SK-N-SH (cell line): ENCODE measurements at regions not wholly inside any gene's neighbourhood (a gene's known extent, or its start where the extent isn't known, plus 50 kb on each side); places are given as distances from the start of the nearest gene placed in this dataset.
A peak's percentile ranks its signal among the peaks of the same experiment; 100 is the strongest.
"Not testable (repeated sequence)": the region's sequence is repeated elsewhere in the genome, so short reads cannot be mapped to it uniquely, and the experiment has no call there.

Experiments used
- CTCF ChIA-PET: fragments of 300-600, 350-600 bp; formaldehyde crosslinking; extraction: SDS; loops from one replicate; lab custom pipeline; 2021; lab: Yijun Ruan, JAX
- POLR2A ChIA-PET: fragments of 350-600 bp; sonication (Branson Sonifier 250); formaldehyde crosslinking; extraction: SDS; loops from one replicate; lab custom pipeline; 2020; ENCODE audit warnings: antibody characterized with exemption, inconsistent platforms; lab: Yijun Ruan, JAX
- DNase-seq: peaks from one replicate; pipeline ENCODE4 v3.0.0; 2012
- H2AFZ ChIP-seq: fragments of 200-600 bp; sonication (generic); 2 replicates; pipeline ENCODE4 v1.8.1; 2016; ENCODE audit warnings: antibody characterized with exemption, mild to moderate bottlenecking, low read depth
- H3F3A ChIP-seq: fragments of 200-600 bp; sonication (generic); replicated peaks from 2 replicates; pipeline ENCODE3; 2016; ENCODE audit warnings: antibody characterized with exemption, mild to moderate bottlenecking; ENCODE audit not compliant: insufficient read depth
- H3K27ac ChIP-seq, 2 experiments: fragments of 200-500 bp in 1 of 2; fragments of 200-600 bp in 1 of 2; sonication (Bioruptor generic) in 1 of 2; sonication (generic), shearing (Covaris generic) in 1 of 2; 2 replicates each; pipeline versions ENCODE4 v1.5.1 to v1.6.1; 2014 to 2016; ENCODE audit warnings: low read depth in 2 of 2, inconsistent platforms in 1 of 2, low read length in 1 of 2, mild to moderate bottlenecking in 1 of 2, mixed read lengths in 1 of 2
- H3K27me3 ChIP-seq: fragments of 200-600 bp; sonication (generic), shearing (Covaris generic); 2 replicates; pipeline ENCODE4 v1.6.1; 2016; ENCODE audit warnings: mixed run types; ENCODE audit not compliant: insufficient read depth
- H3K36me3 ChIP-seq, 2 experiments: fragments of 200-500 bp in 1 of 2; fragments of 200-600 bp in 1 of 2; sonication (Bioruptor generic) in 1 of 2; sonication (generic) in 1 of 2; replicated peaks in 1 of 2; 2 replicates each; pipeline versions ENCODE3 to v1.5.1; 2014 to 2016; ENCODE audit warnings: low read length in 1 of 2, mild to moderate bottlenecking in 1 of 2; ENCODE audit not compliant: insufficient read depth in 2 of 2, control insufficient read depth in 1 of 2
- H3K4me1 ChIP-seq, 2 experiments: fragments of 200-500 bp in 1 of 2; fragments of 200-600 bp in 1 of 2; sonication (Bioruptor generic) in 1 of 2; sonication (generic), shearing (Covaris generic) in 1 of 2; 2 replicates each; pipeline versions ENCODE4 v1.5.1 to v1.6.1; 2014 to 2016; ENCODE audit warnings: low read depth in 1 of 2, low read length in 1 of 2, mixed run types in 1 of 2; ENCODE audit not compliant: insufficient read depth in 2 of 2, control insufficient read depth in 1 of 2
- H3K4me2 ChIP-seq: fragments of 200-600 bp; sonication (generic), shearing (Covaris generic); 2 replicates; pipeline ENCODE4 v1.6.1; 2017; ENCODE audit warnings: mixed run types
- H3K4me3 ChIP-seq, 2 experiments: fragments of 200-500 bp in 1 of 2; fragments of 200-600 bp in 1 of 2; sonication (Bioruptor generic) in 1 of 2; sonication (generic), shearing (Covaris generic) in 1 of 2; 2 replicates each; pipeline versions ENCODE4 v1.5.1 to v1.8.1; 2014 to 2016; ENCODE audit warnings: low read depth in 2 of 2, inconsistent platforms in 1 of 2, low read length in 1 of 2, mild to moderate bottlenecking in 1 of 2, mixed read lengths in 1 of 2, moderate library complexity in 1 of 2
- H3K79me2 ChIP-seq: fragments of 200-600 bp; sonication (generic); 2 replicates; pipeline ENCODE4 v1.8.1; 2017; ENCODE audit warnings: mild to moderate bottlenecking; ENCODE audit not compliant: insufficient read depth
- H3K9ac ChIP-seq: fragments of 200-600 bp; sonication (generic); 2 replicates; pipeline ENCODE4 v1.6.1; 2017; ENCODE audit warnings: mixed run types
- H3K9me2 ChIP-seq: fragments of 200-600 bp; sonication (generic); 2 replicates; pipeline ENCODE4 v1.6.1; 2017; ENCODE audit warnings: mixed run types
- H3K9me3 ChIP-seq: fragments of 200-600 bp; sonication (generic); 2 replicates; pipeline ENCODE4 v1.6.1; 2017; ENCODE audit warnings: mixed run types, mild to moderate bottlenecking, moderate library complexity
- H4K20me1 ChIP-seq: fragments of 200-600 bp; sonication (generic); 2 replicates; pipeline ENCODE4 v1.6.1; 2017; ENCODE audit warnings: mild to moderate bottlenecking, mixed run types; ENCODE audit not compliant: insufficient read depth
- EZH2phosphoT487 ChIP-seq: fragments of 200-600 bp; sonication (generic); IDR thresholded peaks from 2 replicates; pipeline ENCODE4 v1.6.1; 2017; ENCODE audit warnings: low read depth, mixed run types, mild to moderate bottlenecking, antibody characterized with exemption, moderate library complexity, borderline replicate concordance
- GABPA ChIP-seq: IDR thresholded peaks from 2 replicates; pipeline ENCODE4 v1.4.0; 2012; ENCODE audit warnings: low read depth, mild to moderate bottlenecking
- NRF1 ChIP-seq: IDR thresholded peaks from 2 replicates; pipeline ENCODE4 v1.6.1; 2012; ENCODE audit warnings: low read depth, mild to moderate bottlenecking, low read length
- PBX3 ChIP-seq: IDR thresholded peaks from 2 replicates; pipeline ENCODE4; 2012
- RAD21 ChIP-seq: IDR thresholded peaks from 2 replicates; pipeline ENCODE4 v1.6.1; 2012; ENCODE audit warnings: mild to moderate bottlenecking, low read length
- SIN3A ChIP-seq: IDR thresholded peaks from 2 replicates; pipeline ENCODE4 v1.6.1; 2012; ENCODE audit warnings: low read depth, mild to moderate bottlenecking, low read length, moderate library complexity, borderline replicate concordance
- USF1 ChIP-seq: IDR thresholded peaks from 2 replicates; pipeline ENCODE4 v1.4.0; 2012; ENCODE audit warnings: low read depth, borderline replicate concordance
- USF2 ChIP-seq: fragments of 150-350 bp; IDR thresholded peaks from 2 replicates; pipeline ENCODE4 v1.6.1; 2017; ENCODE audit warnings: antibody characterized with exemption, low read length, low read depth, borderline replicate concordance
- WGBS: methylation state at CpG from one replicate; pipeline ENCODE4 v1.1.6; 2017; ENCODE audit warnings: low lambda C conversion rate; 5-methylcytosine and 5-hydroxymethylcytosine counted together

- no peak overlapping the region for H3K4me3 ChIP-seq
- H3K27me3 ChIP-seq, result peaks cover 10% of the 10 kb centered on the region; the same call in 1 of the 2 replicates
- no peak overlapping the region for H3K4me2 ChIP-seq
- no peaks in the 10 kb centered on the region for H3K9me2 ChIP-seq
- H3K9me3 ChIP-seq, result no peaks in the 10 kb centered on the region
- no peak overlapping the region for H3K27ac ChIP-seq
- no peaks in the 10 kb centered on the region for H3K36me3 ChIP-seq
- H3K4me1 ChIP-seq, result no peaks in the 10 kb centered on the region
- no peaks in the 10 kb centered on the region for H3F3A ChIP-seq
- no peaks in the 10 kb centered on the region for H4K20me1 ChIP-seq
- POLR2A ChIA-PET, result no interaction called here
- H2AFZ ChIP-seq, result no peak overlapping the region
- WGBS, result 66% methylated on average over 23 of the region's 39 CpGs
- H3K9ac ChIP-seq, result no peak overlapping the region
- CTCF ChIA-PET, result no interaction called here
- no peak for DNase-seq
- no peaks in the 10 kb centered on the region for H3K79me2 ChIP-seq
- TF ChIP-seq PBX3 (no peak), USF2 (no peak), SIN3A (no peak), USF1 (no peak), RAD21 (no peak), EZH2phosphoT487 (no peak), NRF1 (no peak), GABPA (no peak)
These were observed 63.2 kb downstream of the CCDC74A start for GRCh38 chr2:131590896-131591295.

GRCh38 chr2:131596561-131596960 lies 68.9 kb downstream of the CCDC74A start:
- H3K27me3 ChIP-seq, H3K36me3 ChIP-seq, H3K9me3 ChIP-seq, H4K20me1 ChIP-seq, H3K4me1 ChIP-seq, H3K9ac ChIP-seq, H3K27ac ChIP-seq, DNase-seq, H3K4me3 ChIP-seq, H3F3A ChIP-seq, POLR2A ChIA-PET, H3K79me2 ChIP-seq, H3K9me2 ChIP-seq, CTCF ChIA-PET, H2AFZ ChIP-seq, H3K4me2 ChIP-seq: not testable (repeated sequence)
- WGBS, result 18% methylated on average over 4 of the region's 5 CpGs

- H3K27ac ChIP-seq, H3K36me3 ChIP-seq: not testable (repeated sequence)
- WGBS, result 52% methylated on average over 5 of the region's 5 CpGs
These were observed 74.8 kb downstream of the CCDC74A start for GRCh38 chr2:131602444-131602843.

GRCh38 chr2:131604652-131605051 lies 77.0 kb downstream of the CCDC74A start:
- POLR2A ChIA-PET, H3K79me2 ChIP-seq, H3K9ac ChIP-seq, CTCF ChIA-PET, DNase-seq, H3K4me3 ChIP-seq, H3K4me1 ChIP-seq, H3K4me2 ChIP-seq, H3K27me3 ChIP-seq, H4K20me1 ChIP-seq, H3K9me3 ChIP-seq, H3K36me3 ChIP-seq, H3K9me2 ChIP-seq, H3K27ac ChIP-seq, H2AFZ ChIP-seq: not testable (repeated sequence)
- H3F3A ChIP-seq, result peaks cover 18% of the 10 kb centered on the region
- WGBS, result 32% methylated on average over 2 of the region's 2 CpGs

More at GRCh38 chr2:131602444-131602843, 74.8 kb downstream of the CCDC74A start:
- H3K79me2 ChIP-seq, H3K4me3 ChIP-seq, H4K20me1 ChIP-seq, H3K9me3 ChIP-seq, POLR2A ChIA-PET, H3K9ac ChIP-seq, H3K4me1 ChIP-seq, H3K9me2 ChIP-seq, H3K27me3 ChIP-seq, DNase-seq, H2AFZ ChIP-seq, CTCF ChIA-PET, H3K4me2 ChIP-seq: not testable (repeated sequence)
- H3F3A ChIP-seq, result peaks cover 14% of the 10 kb centered on the region

DNA sequence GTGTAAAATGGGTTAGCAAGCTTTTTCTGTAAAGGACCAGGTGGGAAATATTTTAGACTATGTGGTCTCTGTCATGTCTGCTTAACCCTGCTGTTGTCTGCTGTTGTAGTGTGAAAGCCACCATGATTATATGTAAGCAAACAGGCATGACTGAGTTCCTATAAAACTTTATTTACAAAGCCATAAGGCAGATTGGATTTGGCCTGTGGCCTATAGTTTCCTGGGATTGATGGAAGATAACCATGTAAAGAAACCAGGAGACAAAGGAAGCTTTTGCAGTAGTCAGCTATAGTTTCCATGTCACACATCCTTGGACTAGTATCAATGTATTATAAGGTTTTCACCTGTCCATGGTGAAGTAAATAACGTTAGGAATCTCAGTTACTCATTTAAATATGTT lies 78.7 kb downstream of the CCDC74A start:
- H3K27me3 ChIP-seq, H3K4me1 ChIP-seq, H3K4me2 ChIP-seq, H3K9ac ChIP-seq, H3K9me2 ChIP-seq, H3K4me3 ChIP-seq, H3K36me3 ChIP-seq, POLR2A ChIA-PET, CTCF ChIA-PET, H3K9me3 ChIP-seq, H3K79me2 ChIP-seq, H2AFZ ChIP-seq, DNase-seq, H4K20me1 ChIP-seq: not testable (repeated sequence)
- Histone ChIP-seq H3K27ac (0 out of 4 replicates have a peak overlapping the region, but pooled peaks of 1 of the 2 experiments have one; percentile 43), H3F3A (peaks cover 18% of the 10 kb centered on the region)
- WGBS, result 15% methylated on average over 1 of the region's 1 CpG
